Activated CD8-positive, alpha-beta memory T cell treated with anti-CD3 and anti-CD28 coated beads, Interleukin-2, amount 50 U/mL, for 48 hours (primary cell): ENCODE measurements at regions not wholly inside any gene's neighbourhood (a gene's known extent, or its start where the extent isn't known, plus 50 kb on each side); places are given as distances from the start of the nearest gene placed in this dataset.
"Not testable (repeated sequence)": the region's sequence is repeated elsewhere in the genome, so short reads cannot be mapped to it uniquely, and the experiment has no call there.

Experiments
- DNase-seq: peaks from one replicate; pipeline ENCODE4 v3.0.0-alpha.2; 2020

GRCh38 chr7:114175125-114175524, 239.5 kb upstream of the FOXP2 start:
- DNase-seq, result no peak

- no peak for DNase-seq
These were observed 241.3 kb upstream of the FOXP2 start for GRCh38 chr7:114173170-114173890.

- not testable (repeated sequence) for DNase-seq
These were observed 245.2 kb upstream of the FOXP2 start for GRCh38 chr7:114169389-114169788.

GRCh38 chr7:114160925-114161324, 242.1 kb upstream of the PPP1R3A start:
- no peak for DNase-seq

GRCh38 chr7:114158854-114159253, 240.0 kb upstream of the PPP1R3A start:
- no peak for DNase-seq

- DNase-seq, result no peak
These were observed 239.5 kb upstream of the PPP1R3A start for GRCh38 chr7:114158275-114158674.

GRCh38 chr7:114156178-114156577, 237.4 kb upstream of the PPP1R3A start:
- no peak for DNase-seq

GRCh38 chr7:114155116-114156110, 236.6 kb upstream of the PPP1R3A start:
- no peak for DNase-seq

GRCh38 chr7:114153700-114154099, 234.9 kb upstream of the PPP1R3A start:
- no peak for DNase-seq

GRCh38 chr7:114152314-114152938, 233.6 kb upstream of the PPP1R3A start:
- DNase-seq, result no peak

- no peak for DNase-seq
These were observed 233.0 kb upstream of the PPP1R3A start for GRCh38 chr7:114151777-114152176.

GRCh38 chr7:114150689-114151088, 231.9 kb upstream of the PPP1R3A start:
- no peak for DNase-seq

- DNase-seq, result no peak
These were observed 230.0 kb upstream of the PPP1R3A start for GRCh38 chr7:114148779-114149178.

- DNase-seq, result no peak
These were observed 222.6 kb upstream of the PPP1R3A start for GRCh38 chr7:114141415-114141814.

GRCh38 chr7:114140561-114140960, 221.8 kb upstream of the PPP1R3A start:
- DNase-seq, result no peak

- DNase-seq, result not testable (repeated sequence)
These were observed 220.9 kb upstream of the PPP1R3A start for GRCh38 chr7:114139690-114140089.

GRCh38 chr7:114138587-114138986, 219.8 kb upstream of the PPP1R3A start:
- DNase-seq, result no peak

GRCh38 chr7:114133717-114134116, 214.9 kb upstream of the PPP1R3A start:
- DNase-seq, result no peak

- DNase-seq, result no peak
These were observed 212.1 kb upstream of the PPP1R3A start for GRCh38 chr7:114130866-114131265.

GRCh38 chr7:114128880-114129279, 210.1 kb upstream of the PPP1R3A start:
- no peak for DNase-seq

GRCh38 chr7:114126095-114126494, 207.3 kb upstream of the PPP1R3A start:
- no peak for DNase-seq

- no peak for DNase-seq
These were observed 194.0 kb upstream of the PPP1R3A start for GRCh38 chr7:114112806-114113205.

- no peak for DNase-seq
These were observed 191.9 kb upstream of the PPP1R3A start for GRCh38 chr7:114110666-114111065.
